ENCODE measurements at regions not wholly inside any gene's neighbourhood (a gene's known extent, or its start where the extent isn't known, plus 50 kb on each side); places are given as distances from the start of the nearest gene placed in this dataset.

- DNase-seq (ENCODE audit: low read depth): no peak
Observed at GRCh38 chr5:68776381-68776780, 317.4 kb upstream of the SLC30A5 start.

DNA sequence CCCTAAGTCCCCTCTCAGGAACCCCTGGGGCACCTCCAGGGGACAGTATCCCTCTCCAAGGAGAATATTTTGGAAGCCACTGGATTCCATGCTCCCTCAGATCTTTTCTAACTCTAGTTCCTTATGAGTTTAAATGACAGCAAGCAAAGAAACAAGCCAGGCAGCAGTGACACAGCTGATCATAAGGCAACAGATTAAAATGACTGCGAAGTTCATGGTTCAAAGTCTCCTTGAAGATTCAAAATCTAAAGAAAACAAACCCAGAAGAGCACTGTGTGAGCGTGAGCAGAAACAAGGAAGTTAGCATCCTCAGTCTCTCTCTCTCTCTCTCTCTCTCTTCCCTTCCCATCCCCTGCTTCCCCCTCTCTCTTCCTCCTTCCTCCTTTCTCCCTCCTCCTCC is 316.7 kb upstream of the SLC30A5 start:
- no peak for DNase-seq (ENCODE audit: low read depth)

DNA sequence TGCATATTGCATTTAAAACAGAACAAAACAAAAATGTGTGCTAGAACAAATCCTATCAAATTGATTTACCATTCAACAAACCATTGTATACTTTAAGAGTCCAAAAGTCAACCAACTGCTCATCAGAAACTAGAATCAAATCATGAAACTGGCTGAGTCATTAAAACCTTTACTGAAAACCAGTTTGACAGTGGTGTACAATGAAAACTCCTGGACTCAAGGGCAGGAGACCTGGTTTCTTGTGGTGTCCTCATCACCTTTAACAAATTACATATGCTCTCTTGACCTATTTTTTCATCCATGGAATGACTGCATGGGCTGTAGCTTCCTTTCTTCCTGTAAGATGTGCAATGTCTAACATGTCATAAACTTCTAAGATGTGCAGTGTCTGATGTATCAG is 315.3 kb upstream of the SLC30A5 start:
- DNase-seq (ENCODE audit: low read depth): no peak

DNA sequence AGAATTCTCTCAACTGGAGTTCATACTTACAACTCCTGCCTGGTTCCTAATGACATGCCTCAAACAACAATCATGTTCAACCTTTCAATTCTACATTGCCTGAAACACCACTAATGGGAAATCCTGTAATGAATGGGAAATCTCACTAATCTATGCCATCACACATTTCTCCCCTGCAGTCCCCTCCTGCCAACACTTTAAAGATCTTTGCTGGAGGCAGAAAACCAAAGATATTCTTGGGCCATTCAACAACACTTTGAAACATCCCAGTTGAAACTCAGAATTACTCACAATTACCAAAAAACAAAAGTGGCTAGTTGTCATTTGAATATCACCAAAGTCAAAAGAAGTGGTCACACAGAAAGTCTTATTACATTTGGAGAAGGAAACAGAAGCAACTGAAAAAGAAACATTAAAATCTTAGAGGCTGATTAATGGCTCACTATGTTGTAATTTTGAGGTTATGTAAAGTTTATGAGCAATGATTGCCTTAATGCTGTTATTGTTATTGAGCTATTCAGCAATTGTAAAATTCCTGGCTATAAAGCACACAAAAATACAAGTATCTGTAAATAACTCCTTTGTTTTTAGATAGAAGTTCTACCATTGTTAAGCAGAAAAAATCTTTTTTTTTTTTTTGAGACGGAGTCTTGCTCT is 313.4 kb upstream of the SLC30A5 start:
- DNase-seq (ENCODE audit: low read depth): no peak

DNA sequence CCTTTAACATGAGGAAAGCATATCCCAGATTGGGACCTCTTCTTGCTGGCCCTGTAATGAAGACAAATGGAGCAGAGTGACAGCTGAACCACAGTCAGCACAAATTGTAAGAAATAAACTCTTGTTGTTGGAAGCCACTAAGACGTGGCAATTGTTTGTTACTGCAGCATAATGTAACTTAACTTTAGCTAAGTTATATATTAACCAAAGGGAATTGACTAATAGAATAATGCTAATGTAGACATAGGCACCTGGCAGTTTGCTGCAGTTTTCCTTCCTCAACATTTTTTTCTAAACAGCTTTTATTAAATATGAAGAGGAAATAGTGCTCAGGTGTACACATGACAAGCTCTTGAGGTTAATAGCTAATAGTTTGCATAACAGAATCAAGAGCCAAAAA is 300.7 kb upstream of the SLC30A5 start:
- no peak for DNase-seq (ENCODE audit: low read depth)

GRCh38 chr5:68793993-68794392 is 299.8 kb upstream of the SLC30A5 start:
- no peak for DNase-seq (ENCODE audit: low read depth)

DNA sequence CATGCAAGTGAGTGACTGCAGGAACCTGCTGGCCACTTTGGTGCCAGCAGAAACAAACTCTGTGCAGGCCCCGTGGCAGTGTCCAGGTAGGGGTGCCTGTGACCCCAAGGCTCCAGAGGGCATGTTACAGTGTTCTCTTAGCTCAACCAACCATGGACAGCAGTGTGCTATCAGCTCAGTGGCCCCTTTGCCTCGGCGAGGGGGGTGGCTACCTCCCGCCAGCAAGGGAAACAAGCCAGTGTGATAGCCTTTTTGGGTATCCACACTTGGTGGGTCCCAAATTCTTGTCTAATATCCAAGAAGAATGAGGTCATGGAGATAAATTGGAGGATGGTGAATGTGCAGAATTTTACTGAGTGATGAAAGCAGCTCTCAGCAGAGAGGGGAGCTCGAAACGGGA is 298.6 kb upstream of the SLC30A5 start:
- no peak for DNase-seq (ENCODE audit: low read depth)

- peak; percentile 72 for DNase-seq (ENCODE audit: low read depth)
Observed at GRCh38 chr5:68798877-68799843, 294.7 kb upstream of the SLC30A5 start.

DNA sequence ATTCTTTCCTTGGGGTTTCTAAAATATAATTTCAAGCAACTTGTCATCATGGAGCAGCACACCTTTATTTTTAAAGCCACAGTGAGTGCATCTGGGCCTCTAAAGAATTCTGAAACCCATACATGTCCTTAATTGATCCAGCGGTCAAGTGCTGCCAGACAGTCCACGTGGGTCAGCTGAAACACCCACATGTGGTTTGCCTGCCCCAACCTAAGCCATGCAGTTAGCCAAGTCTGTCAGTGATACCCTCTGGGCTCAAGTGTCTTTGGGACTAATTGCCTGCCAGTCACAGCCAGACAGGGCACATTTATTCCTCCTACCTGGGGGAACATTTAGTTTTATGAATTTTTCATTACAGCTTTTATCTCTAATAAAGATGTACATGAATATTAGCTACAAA is 291.4 kb upstream of the SLC30A5 start:
- DNase-seq (ENCODE audit: low read depth): peak; percentile 35

DNA sequence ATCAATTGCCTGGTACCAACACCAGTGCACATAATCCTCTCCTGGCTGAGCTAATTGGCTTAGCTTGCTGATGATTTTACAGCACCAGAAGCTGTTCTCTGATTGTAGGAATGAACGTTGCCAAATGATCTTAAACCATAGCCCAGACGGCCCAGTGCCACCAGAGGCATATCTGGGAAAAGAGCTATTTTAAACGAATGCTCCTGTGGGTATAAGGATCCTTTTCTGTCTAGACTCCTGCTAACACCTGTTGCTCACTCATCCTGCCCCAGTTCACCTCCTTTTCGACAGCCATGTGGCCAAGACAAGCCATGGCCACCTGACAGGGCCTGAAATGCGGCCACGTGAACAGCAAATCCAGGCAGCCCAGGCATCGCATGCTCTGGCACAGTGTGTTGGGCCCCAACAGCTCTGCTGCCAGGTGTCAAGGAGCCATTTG is 289.9 kb upstream of the SLC30A5 start:
- peak; percentile 22 for DNase-seq (ENCODE audit: low read depth)

DNA sequence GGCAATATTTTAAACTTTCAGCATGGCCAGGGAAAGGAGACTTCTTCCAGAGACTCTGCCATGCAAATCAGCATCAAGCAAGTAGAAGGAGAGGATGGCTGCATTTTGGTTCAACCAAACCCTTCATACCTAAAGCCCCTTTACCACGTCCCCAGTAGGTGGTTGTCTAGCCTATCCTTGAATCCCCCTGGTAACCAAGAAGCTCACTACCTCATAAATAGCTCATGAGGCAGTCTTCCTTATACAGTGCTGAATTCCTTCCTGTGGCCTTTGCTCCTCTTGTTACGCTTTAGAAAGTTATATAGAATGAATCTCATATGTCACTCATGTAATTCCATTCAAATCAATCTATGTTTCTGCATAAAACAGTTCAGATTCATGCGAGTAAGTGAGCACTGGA is 289.5 kb upstream of the SLC30A5 start:
- DNase-seq (ENCODE audit: low read depth): no peak

DNA sequence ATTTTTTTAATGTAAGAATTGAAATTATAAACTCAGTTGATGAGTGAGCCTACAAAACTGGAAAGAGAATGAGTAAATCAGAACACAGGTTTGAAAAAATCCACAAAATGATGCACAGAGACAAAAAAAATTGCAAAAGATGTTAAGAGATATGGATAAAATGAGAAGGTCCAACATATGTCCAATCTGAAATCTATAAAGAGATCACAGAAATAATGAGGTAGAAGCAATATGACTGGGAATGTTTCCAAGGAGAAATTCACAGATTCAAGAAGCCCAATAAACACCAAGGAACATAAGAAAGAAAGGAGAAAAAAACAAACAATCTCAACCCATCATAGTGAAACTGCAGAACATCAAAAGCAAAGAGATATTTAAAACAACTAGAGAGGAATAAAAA is 288.4 kb upstream of the SLC30A5 start:
- DNase-seq (ENCODE audit: low read depth): no peak

DNA sequence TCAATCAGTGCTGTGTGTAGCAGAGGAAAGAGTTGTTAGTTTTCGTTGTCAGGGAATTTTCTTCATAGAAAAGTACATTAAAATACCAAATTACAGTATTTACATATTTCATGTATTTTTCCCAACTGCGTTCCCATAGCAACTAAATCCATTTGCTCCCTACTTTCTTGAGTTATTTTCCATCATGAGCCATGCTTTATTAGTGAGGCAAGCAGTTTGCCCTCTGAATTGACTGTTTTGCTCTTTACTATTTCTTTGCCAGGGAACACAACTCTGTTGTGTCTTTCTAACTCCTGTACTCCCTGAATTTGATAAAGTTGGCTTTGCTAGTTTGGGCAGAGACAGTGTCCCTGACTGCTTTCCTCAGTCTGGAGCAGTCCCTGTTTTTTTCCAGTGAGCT is 276.2 kb upstream of the SLC30A5 start:
- DNase-seq (ENCODE audit: low read depth): no peak

DNA sequence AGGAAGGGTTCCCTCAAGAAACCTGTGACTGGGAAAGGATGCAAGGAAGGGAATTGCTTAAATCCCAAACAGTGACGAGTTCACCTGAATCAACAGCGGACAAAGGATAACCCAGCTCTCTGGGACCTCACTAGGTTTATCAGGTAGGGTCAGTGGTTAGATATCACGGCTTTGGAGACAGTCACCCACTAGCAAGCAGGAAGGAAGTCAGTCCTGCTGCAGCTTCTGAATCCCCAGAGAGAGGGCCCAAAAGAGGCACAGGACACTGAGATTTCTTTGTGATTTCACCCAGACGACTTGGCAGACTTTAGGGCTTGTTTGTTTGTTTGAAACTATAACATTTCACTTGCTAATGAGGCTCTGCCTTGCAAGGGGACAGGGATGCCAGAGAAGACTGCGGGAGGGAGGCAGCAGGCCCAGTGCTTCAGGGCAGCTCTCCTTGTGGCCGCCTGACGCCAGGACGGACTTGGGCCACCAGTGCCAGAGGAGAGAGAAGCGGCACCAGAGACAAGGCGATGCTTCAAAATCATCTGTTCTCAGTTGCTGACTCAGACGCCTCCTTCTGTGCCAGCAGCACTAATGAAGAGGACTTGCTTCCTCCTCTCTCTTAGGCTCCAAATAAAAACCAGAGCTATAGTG is 275.6 kb upstream of the SLC30A5 start:
- DNase-seq (ENCODE audit: low read depth): no peak

DNA sequence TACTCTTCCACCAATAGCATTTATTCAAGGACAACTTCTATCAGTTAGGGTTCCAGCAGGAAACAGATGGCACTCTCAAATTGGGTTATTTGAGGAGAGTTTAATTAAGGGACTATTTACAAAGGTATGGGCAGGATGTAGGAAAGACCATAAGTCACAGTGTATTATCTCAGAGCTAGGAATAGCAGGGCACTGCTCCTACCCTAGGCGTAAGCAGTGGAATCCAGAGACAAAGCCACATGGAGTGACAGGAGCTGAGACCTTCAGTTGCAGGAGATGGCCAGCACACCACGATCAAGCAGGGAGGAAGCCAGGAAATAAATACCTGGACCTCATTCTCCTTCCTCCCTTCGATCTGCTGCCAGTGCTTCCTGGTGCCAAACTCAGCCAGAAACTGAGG is 274.9 kb upstream of the SLC30A5 start:
- DNase-seq (ENCODE audit: low read depth): no peak

GRCh38 chr5:68821056-68821455 is 272.8 kb upstream of the SLC30A5 start:
- DNase-seq (ENCODE audit: low read depth): no peak

- DNase-seq (ENCODE audit: low read depth): no peak
Observed at GRCh38 chr5:68822796-68823195, 271.0 kb upstream of the SLC30A5 start.

DNA sequence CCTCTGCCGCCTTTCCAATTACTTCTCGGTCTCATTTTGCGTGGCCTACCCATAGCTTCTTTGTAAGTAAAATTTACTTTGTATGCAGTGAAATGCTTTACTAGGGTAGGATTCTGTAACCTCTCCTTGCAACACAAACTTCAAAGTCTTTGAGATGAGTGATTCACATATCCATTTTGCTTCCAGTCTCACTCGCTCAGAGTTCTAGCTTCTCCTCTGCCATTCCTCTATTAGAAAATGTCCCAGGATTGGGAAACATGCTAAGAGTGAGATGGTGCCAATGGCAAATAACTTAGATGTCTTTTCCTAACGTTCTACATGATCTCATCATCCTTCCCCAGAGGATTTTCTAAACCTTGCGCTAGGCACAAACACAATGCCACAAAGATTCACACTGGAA is 270.5 kb upstream of the SLC30A5 start:
- no peak for DNase-seq (ENCODE audit: low read depth)

- DNase-seq (ENCODE audit: low read depth): no peak
Observed at GRCh38 chr5:68830377-68830898, 263.4 kb upstream of the SLC30A5 start.

DNA sequence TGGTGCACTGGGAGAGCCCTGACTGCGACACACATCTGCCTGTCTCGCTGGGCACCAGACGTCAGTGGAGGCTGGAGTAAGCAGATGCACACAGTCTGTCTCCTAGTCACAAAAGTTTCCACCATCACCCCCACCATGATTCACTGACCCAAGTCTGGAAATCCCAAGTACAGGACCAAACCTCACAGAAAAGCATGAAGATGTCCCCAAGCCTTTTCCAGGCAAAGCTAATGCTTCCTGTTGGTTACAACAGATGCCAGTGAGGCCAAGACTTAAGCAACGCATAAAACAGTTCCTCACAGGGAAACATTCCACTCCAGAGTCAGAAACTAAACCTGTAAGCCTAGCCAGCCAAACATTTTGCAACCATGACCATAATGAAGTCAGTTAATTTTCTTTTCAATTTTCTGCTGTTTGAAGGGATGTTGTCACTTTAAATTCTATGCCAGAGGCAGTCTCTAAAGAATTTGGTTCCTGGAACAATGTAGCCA is 259.3 kb upstream of the SLC30A5 start:
- DNase-seq (ENCODE audit: low read depth): no peak

DNA sequence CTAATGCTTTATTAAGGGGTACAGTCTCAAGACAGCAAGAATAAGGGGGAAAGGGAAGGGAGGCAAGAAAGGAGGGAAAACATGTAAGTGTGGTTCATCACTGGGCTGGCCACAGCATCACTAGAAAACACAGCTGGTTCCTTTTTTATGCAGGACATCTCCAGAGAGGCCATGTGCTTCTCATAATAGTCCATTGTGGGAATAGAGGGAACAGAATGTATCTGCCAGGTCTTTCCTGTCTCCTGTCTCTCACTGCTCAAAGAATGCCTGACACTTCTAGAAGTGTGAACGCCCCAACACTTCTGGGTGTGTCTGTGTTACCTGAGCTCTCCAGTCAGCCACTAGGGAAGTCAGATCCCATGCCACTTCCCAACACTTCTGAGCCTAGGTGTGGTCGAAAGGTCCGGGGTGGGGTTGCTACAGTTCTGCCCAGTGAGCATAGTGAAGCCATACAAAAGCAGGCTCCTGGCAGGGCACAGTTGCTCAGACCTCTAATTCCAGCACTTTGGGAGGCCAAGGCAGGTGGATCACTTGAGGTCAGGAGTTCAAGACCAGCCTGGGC is 255.6 kb upstream of the SLC30A5 start:
- DNase-seq (ENCODE audit: low read depth): no peak

All from myocyte (in vitro differentiated cells).